ENCODE measurements at regions not wholly inside any gene's neighbourhood (a gene's known extent, or its start where the extent isn't known, plus 50 kb on each side); places are given as distances from the start of the nearest gene placed in this dataset.

DNA sequence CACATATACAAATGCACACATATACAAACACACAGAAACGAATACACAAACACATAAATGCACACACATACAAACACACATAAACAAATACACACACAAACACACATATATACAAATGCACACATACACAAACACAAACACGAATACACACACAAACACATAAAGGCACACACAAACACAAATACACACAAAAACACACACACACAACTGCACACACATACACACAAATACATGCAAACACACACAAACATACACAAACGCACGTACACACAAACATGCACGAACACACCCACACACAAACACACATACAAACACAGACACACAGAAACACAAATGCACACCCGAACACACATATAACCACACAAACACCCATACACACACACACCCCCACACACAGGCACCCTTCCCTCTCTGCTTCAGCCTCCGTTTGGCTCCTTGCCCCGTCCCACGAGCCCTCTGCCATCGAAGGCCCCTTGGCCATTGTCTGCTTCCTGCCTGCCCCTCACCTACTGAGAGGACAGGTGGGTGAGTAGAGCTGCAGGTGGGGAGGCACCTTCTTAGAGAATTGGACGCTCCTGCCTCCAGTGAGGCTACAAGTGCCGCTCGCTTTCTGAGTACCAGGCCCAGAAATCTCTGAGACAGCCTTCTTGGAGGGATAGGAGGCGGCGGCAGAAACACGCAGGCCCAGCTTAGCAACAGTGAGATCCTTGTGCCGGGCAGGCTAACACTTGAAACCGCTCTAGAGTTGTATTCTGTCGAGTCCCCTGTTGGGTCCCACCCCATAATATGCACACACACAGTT, 331.2 kb downstream of the FOXL1 start:
- TF ChIP-seq, protein P1, sequence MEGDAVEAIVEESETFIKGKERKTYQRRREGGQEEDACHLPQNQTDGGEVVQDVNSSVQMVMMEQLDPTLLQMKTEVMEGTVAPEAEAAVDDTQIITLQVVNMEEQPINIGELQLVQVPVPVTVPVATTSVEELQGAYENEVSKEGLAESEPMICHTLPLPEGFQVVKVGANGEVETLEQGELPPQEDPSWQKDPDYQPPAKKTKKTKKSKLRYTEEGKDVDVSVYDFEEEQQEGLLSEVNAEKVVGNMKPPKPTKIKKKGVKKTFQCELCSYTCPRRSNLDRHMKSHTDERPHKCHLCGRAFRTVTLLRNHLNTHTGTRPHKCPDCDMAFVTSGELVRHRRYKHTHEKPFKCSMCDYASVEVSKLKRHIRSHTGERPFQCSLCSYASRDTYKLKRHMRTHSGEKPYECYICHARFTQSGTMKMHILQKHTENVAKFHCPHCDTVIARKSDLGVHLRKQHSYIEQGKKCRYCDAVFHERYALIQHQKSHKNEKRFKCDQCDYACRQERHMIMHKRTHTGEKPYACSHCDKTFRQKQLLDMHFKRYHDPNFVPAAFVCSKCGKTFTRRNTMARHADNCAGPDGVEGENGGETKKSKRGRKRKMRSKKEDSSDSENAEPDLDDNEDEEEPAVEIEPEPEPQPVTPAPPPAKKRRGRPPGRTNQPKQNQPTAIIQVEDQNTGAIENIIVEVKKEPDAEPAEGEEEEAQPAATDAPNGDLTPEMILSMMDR (IDR thresholded peaks at IDR 0.05; ENCODE audit: low read depth, low read length): no peak
- no peak for TF ChIP-seq EZH2phosphoT487 (IDR thresholded peaks at IDR 0.05; ENCODE audit: low read depth)
